ENCODE measurements at regions not wholly inside any gene's neighbourhood (a gene's known extent, or its start where the extent isn't known, plus 50 kb on each side); places are given as distances from the start of the nearest gene placed in this dataset.

DNA sequence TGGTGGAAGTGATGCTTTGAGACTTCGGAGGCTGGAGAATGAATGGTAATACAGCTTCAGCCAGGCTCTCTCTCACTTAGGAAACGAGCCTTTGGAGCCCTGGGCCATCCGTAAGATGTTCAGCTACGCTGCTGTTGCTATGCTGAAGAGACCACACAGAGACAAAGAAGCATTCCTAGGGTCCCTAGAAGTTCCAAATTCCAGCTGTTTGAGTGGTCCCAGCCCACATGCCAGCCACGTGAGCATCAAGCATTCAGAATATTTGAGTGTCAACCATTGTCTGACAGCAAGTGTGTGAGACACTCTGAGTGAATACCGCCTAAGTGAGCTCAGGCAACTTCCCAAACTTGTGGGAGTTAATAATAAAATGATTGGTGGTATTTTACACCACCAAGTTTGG, 212.9 kb downstream of the CD47 start:
- H3K9ac ChIP-seq (ENCODE audit: insufficient read depth, low read length, poor library complexity, severe bottlenecking), result no peak overlapping the region
- TF ChIP-seq, protein P1, sequence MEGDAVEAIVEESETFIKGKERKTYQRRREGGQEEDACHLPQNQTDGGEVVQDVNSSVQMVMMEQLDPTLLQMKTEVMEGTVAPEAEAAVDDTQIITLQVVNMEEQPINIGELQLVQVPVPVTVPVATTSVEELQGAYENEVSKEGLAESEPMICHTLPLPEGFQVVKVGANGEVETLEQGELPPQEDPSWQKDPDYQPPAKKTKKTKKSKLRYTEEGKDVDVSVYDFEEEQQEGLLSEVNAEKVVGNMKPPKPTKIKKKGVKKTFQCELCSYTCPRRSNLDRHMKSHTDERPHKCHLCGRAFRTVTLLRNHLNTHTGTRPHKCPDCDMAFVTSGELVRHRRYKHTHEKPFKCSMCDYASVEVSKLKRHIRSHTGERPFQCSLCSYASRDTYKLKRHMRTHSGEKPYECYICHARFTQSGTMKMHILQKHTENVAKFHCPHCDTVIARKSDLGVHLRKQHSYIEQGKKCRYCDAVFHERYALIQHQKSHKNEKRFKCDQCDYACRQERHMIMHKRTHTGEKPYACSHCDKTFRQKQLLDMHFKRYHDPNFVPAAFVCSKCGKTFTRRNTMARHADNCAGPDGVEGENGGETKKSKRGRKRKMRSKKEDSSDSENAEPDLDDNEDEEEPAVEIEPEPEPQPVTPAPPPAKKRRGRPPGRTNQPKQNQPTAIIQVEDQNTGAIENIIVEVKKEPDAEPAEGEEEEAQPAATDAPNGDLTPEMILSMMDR (IDR thresholded peaks at IDR 0.05), result no peak
- H2AFZ ChIP-seq (ENCODE audit: insufficient read depth, low read depth, low read length, poor library complexity, severe bottlenecking), result no peak overlapping the region
- Mint-ChIP-seq H3K4me3 (no peak overlapping the region), H3K4me1 (no peaks in the 10 kb centered on the region), H3K36me3 (no peaks in the 10 kb centered on the region), H3K27me3 (ENCODE audit: low read depth in 3 of 3) (peaks cover 0 to 4% (median under 1%) of the 10 kb centered on the region in 3 donors), H3K9me3 (peaks cover 0 to 1% (median 0%) of the 10 kb centered on the region in 7 donors), H3K27ac (no peak overlapping the region)
- no peak overlapping the region for H3K27ac ChIP-seq (ENCODE audit: low read depth in 1 of 2, low read length in 2 of 2)
- whole genome bisulfite sequencing (ENCODE audit: insufficient coverage), result 95% methylated on average over 6 of the region's 6 CpGs
- intact Hi-C loops (cut with micrococcal nuclease), result no loop called here
- H3K4me3 ChIP-seq (replicated peaks in 1 of 3; ENCODE audit: low read depth in 2 of 3, low read length in 3 of 3), result no peak overlapping the region
- H3K36me3 ChIP-seq (replicated peaks in 1 of 2; ENCODE audit: control insufficient read depth in 1 of 2, insufficient read depth in 2 of 2, low read length in 2 of 2), result no peaks in the 10 kb centered on the region
- no peaks in the 10 kb centered on the region for H3K27me3 ChIP-seq (ENCODE audit: control insufficient read depth in 2 of 2, insufficient read depth in 2 of 2, low read length in 2 of 2)
- H3K9me3 ChIP-seq (replicated peaks in 1 of 2; ENCODE audit: control insufficient read depth in 1 of 2, insufficient read depth in 1 of 2, low read length in 2 of 2), result no peaks in the 10 kb centered on the region
- no peak overlapping the region for H3K4me2 ChIP-seq (replicated peaks; ENCODE audit: extremely low read depth, low read length, poor library complexity, severe bottlenecking)
- H3K79me2 ChIP-seq (ENCODE audit: insufficient read depth, low read length), result no peaks in the 10 kb centered on the region
- H3K4me1 ChIP-seq (ENCODE audit: control insufficient read depth in 1 of 2, insufficient read depth in 2 of 2, low read length in 2 of 2), result no peaks in the 10 kb centered on the region
- no peaks in the 10 kb centered on the region for H4K20me1 ChIP-seq (ENCODE audit: insufficient read depth, low read length)
- DNase-seq, result no peak

DNA sequence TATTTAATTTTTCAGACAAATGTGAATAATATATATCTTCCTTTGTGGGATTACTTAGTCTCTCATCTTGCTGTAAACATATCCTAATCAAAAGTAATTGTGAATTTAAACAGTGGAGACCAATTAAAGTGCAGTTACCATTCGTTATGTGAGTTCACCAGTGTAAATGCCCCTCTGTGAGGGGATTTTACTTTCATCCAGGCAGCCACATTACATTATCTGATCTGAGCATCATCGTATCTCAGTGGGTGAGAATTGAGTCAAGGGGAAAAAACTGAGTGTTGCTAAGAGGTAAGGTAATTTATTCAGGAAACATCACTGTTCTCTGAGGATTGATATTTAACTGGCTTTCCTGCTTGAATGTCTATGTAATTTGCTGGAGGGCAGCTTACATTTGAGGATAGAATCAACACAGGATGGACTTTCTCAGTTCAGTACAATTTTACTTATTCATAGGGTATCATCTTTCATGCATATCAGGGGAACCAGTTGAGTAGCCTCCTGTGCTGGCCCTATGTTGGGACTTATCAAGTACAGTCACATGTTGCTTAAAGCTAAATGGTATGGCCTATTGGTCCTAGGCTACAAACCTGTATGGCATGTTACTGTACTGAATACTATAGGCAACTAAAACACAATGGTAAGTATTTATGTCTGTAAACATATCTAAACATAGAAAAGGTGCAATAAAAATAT, 219.7 kb downstream of the CD47 start:
- Mint-ChIP-seq H3K36me3 (no peaks in the 10 kb centered on the region), H3K27ac (no peak overlapping the region), H3K4me1 (no peaks in the 10 kb centered on the region), H3K27me3 (ENCODE audit: low read depth in 3 of 3) (peaks cover 0 to 2% (median 0%) of the 10 kb centered on the region in 3 donors), H3K4me3 (no peak overlapping the region), H3K9me3 (peaks cover 0 to 2% (median 0%) of the 10 kb centered on the region in 7 donors)
- Histone ChIP-seq H2AFZ (ENCODE audit: insufficient read depth, low read depth, low read length, poor library complexity, severe bottlenecking) (no peak overlapping the region), H3K27ac (ENCODE audit: low read depth in 1 of 2, low read length in 2 of 2) (no peak overlapping the region), H3K79me2 (ENCODE audit: insufficient read depth, low read length) (no peaks in the 10 kb centered on the region), H3K4me2 (replicated peaks; ENCODE audit: extremely low read depth, low read length, poor library complexity, severe bottlenecking) (no peak overlapping the region), H4K20me1 (ENCODE audit: insufficient read depth, low read length) (no peaks in the 10 kb centered on the region), H3K36me3 (replicated peaks in 1 of 2; ENCODE audit: control insufficient read depth in 1 of 2, insufficient read depth in 2 of 2, low read length in 2 of 2) (no peaks in the 10 kb centered on the region), H3K9ac (ENCODE audit: insufficient read depth, low read length, poor library complexity, severe bottlenecking) (no peak overlapping the region), H3K4me3 (replicated peaks in 1 of 3; ENCODE audit: low read depth in 2 of 3, low read length in 3 of 3) (no peak overlapping the region), H3K27me3 (ENCODE audit: control insufficient read depth in 2 of 2, insufficient read depth in 2 of 2, low read length in 2 of 2) (no peaks in the 10 kb centered on the region), H3K4me1 (ENCODE audit: control insufficient read depth in 1 of 2, insufficient read depth in 2 of 2, low read length in 2 of 2) (no peaks in the 10 kb centered on the region), H3K9me3 (replicated peaks in 1 of 2; ENCODE audit: control insufficient read depth in 1 of 2, insufficient read depth in 1 of 2, low read length in 2 of 2) (no peaks in the 10 kb centered on the region)
- intact Hi-C loops (cut with micrococcal nuclease), result no loop called here
- 100% methylated on average over 1 of the region's 2 CpGs for WGBS (ENCODE audit: insufficient coverage)
- TF ChIP-seq, protein P1 (IDR thresholded peaks at IDR 0.05), result no peak
- no peak for DNase-seq
